ENCODE measurements at regions not wholly inside any gene's neighbourhood (a gene's known extent, or its start where the extent isn't known, plus 50 kb on each side); places are given as distances from the start of the nearest gene placed in this dataset.

DNA sequence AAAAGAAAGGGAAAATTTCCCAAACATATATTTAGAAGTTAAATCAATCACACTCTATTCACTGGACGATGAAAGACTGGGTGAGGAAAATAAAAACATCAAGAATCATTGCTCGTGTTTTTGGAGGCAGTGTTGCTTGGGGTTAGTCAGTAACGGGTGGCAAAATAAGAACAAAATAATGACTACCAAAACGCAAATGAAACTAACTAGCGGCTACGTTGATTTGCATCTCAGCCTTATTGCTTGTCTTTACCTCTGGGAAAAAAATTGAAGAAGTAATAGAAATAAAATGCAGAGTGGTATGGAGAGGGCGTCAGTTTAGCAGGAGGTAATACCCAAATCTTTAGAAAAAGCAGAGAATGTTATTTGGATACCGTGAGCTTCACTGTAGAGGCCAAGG lies 86.4 kb upstream of the SORBS2 start:
- TF ChIP-seq, protein P1, sequence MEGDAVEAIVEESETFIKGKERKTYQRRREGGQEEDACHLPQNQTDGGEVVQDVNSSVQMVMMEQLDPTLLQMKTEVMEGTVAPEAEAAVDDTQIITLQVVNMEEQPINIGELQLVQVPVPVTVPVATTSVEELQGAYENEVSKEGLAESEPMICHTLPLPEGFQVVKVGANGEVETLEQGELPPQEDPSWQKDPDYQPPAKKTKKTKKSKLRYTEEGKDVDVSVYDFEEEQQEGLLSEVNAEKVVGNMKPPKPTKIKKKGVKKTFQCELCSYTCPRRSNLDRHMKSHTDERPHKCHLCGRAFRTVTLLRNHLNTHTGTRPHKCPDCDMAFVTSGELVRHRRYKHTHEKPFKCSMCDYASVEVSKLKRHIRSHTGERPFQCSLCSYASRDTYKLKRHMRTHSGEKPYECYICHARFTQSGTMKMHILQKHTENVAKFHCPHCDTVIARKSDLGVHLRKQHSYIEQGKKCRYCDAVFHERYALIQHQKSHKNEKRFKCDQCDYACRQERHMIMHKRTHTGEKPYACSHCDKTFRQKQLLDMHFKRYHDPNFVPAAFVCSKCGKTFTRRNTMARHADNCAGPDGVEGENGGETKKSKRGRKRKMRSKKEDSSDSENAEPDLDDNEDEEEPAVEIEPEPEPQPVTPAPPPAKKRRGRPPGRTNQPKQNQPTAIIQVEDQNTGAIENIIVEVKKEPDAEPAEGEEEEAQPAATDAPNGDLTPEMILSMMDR (IDR thresholded peaks at IDR 0.05) = no peak
- TF ChIP-seq EP300 (IDR thresholded peaks at IDR 0.05) (no peak), POLR2AphosphoS5 (IDR thresholded peaks at IDR 0.05) (no peak), POLR2A (IDR thresholded peaks at IDR 0.05) (no peak)
